ENCODE measurements at regions not wholly inside any gene's neighbourhood (a gene's known extent, or its start where the extent isn't known, plus 50 kb on each side); places are given as distances from the start of the nearest gene placed in this dataset.

GRCh38 chr12:124624823-124625222 is 57.4 kb upstream of the NCOR2 start:
- TF ChIP-seq CTCF (IDR thresholded peaks at IDR 0.05; ENCODE audit: low read depth, low read length): no peak
- TF ChIP-seq EZH2phosphoT487 (IDR thresholded peaks at IDR 0.05; ENCODE audit: low read depth): no peak
